ENCODE measurements at regions not wholly inside any gene's neighbourhood (a gene's known extent, or its start where the extent isn't known, plus 50 kb on each side); places are given as distances from the start of the nearest gene placed in this dataset.

DNA sequence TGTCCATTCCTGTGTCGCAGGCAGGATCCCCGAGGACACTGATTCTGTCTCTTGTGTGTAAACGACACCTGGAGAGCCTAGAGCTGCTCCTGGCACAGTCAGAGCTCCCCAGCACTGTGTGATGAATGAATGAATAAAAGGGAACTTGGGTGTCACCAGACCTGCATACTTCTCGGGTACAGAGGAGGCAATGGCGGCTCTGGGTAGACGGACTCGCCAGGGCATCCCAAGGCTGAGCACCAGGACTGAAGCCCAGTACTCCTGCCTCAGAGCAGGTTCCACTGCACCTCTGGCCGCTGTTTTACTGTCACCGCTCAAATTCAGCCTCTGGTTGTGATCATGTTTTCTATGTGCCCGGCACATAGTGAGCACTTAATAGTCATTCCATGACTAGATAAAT, 255.8 kb downstream of the GLRX3 start:
- Histone ChIP-seq H3K4me1 (ENCODE audit: low read depth, poor library complexity, severe bottlenecking) (no peaks in the 10 kb centered on the region), H2AFZ (ENCODE audit: low read depth) (no peak overlapping the region), H3K4me2 (no peak overlapping the region), H3K79me2 (ENCODE audit: insufficient read depth, low read depth) (no peaks in the 10 kb centered on the region), H4K20me1 (ENCODE audit: insufficient read depth) (no peaks in the 10 kb centered on the region), H3K4me3 (IDR thresholded peaks at IDR 0.05; ENCODE audit: insufficient read depth, low read depth, low read length) (no peak overlapping the region), H3K27ac (no peak overlapping the region), H3K27me3 (ENCODE audit: insufficient read depth, low read depth) (no peaks in the 10 kb centered on the region), H3K9ac (no peak overlapping the region), H3K36me3 (ENCODE audit: insufficient read depth) (no peaks in the 10 kb centered on the region)
- TF ChIP-seq CTCF (conservative IDR thresholded peaks at IDR 0.05; ENCODE audit: low read depth, low read length) = no peak

DNA sequence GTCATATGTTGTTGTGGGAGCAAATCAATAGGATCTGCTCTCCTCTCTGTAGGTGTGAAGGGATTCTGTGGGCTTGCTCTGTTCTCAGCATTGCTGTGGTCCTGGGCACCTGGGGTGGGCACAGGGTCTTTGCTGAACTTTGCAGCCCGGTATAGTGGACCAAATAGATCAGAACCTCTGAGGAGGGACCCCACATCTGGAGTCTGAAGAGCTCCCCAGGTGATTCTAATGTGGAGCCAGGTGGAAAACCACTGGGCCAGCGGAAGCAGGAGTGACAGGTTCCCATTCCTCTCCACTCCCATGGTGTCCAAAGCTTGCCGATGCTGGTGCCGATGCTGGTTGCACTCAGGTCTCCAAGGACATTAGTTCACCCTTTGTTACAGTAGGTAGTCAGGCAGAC, 257.2 kb downstream of the GLRX3 start:
- TF ChIP-seq CTCF (conservative IDR thresholded peaks at IDR 0.05; ENCODE audit: low read depth, low read length) = no peak

DNA sequence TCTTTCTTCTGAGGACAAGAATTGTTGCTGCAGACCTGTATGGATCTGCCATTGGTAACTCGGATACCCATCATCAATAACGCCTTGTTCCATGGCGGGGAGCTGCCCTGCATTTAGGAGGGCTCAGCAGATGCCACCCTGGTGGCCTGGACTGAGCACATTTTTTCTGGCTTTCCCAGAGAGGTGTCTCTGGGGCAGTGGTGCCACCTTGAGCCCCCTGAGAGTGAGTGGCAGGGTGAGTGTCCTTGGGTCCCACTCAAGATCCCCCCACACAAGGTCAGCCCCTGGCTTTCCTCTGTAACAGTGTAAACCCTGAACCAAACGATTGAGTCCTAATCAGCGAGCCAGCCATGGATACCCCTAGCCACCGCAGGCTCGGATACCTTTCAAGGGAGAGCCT, 258.6 kb downstream of the GLRX3 start:
- Histone ChIP-seq H4K20me1 (ENCODE audit: insufficient read depth) (no peaks in the 10 kb centered on the region), H3K79me2 (ENCODE audit: insufficient read depth, low read depth) (no peaks in the 10 kb centered on the region), H3K27ac (no peak overlapping the region), H3K27me3 (ENCODE audit: insufficient read depth, low read depth) (no peaks in the 10 kb centered on the region), H3K4me2 (no peak overlapping the region), H2AFZ (ENCODE audit: low read depth) (no peak overlapping the region), H3K4me3 (IDR thresholded peaks at IDR 0.05; ENCODE audit: insufficient read depth, low read depth, low read length) (no peak overlapping the region), H3K36me3 (ENCODE audit: insufficient read depth) (no peaks in the 10 kb centered on the region), H3K4me1 (ENCODE audit: low read depth, poor library complexity, severe bottlenecking) (no peaks in the 10 kb centered on the region), H3K9ac (no peak overlapping the region)
- TF ChIP-seq CTCF (conservative IDR thresholded peaks at IDR 0.05; ENCODE audit: low read depth, low read length) = no peak

More for the DNA sequence above, 257.2 kb downstream of the GLRX3 start:
- Histone ChIP-seq H4K20me1 (ENCODE audit: insufficient read depth) (no peaks in the 10 kb centered on the region), H3K79me2 (ENCODE audit: insufficient read depth, low read depth) (no peaks in the 10 kb centered on the region), H2AFZ (ENCODE audit: low read depth) (no peak overlapping the region), H3K4me3 (IDR thresholded peaks at IDR 0.05; ENCODE audit: insufficient read depth, low read depth, low read length) (no peak overlapping the region), H3K27me3 (ENCODE audit: insufficient read depth, low read depth) (no peaks in the 10 kb centered on the region), H3K9ac (no peak overlapping the region), H3K27ac (no peak overlapping the region), H3K36me3 (ENCODE audit: insufficient read depth) (no peaks in the 10 kb centered on the region), H3K4me2 (no peak overlapping the region), H3K4me1 (ENCODE audit: low read depth, poor library complexity, severe bottlenecking) (no peaks in the 10 kb centered on the region)

DNA sequence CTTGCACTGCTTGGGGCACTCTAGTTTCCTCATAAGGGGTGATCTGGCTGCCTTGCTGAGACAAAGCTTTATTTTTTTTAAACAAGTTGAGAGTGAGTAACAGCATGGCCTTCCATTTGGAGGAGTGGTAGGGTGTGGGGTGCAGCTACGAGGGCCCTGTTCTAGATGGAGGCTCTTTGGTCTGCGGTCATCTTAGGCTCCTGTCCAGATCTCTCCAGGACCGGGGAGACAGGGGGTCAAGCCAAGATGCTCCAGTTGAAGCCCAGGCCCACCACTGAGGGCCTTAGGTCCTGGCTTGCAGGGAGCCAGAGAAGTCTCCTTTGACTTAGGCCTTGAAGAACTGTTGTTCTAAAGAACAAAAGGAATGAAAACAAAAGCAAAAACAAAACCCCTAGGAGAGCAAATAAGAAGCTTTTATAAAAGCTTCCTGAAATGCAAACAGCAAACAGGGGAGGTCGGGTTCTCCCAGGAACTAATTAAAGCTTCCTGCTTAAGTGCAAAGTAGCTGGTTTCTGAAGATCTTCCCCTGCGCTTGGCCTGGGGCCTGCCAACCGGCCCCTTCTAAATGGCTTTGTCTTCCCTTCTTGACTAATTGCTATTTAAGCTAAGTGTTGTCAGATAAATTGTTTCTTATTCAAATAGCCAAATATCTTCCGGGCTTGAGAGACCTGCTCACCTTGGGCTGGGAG, 259.2 kb downstream of the GLRX3 start:
- no peak overlapping the region for H2AFZ ChIP-seq (ENCODE audit: low read depth)
- H4K20me1 ChIP-seq (ENCODE audit: insufficient read depth) = no peaks in the 10 kb centered on the region
- H3K4me1 ChIP-seq (ENCODE audit: low read depth, poor library complexity, severe bottlenecking) = no peaks in the 10 kb centered on the region
- H3K36me3 ChIP-seq (ENCODE audit: insufficient read depth) = no peaks in the 10 kb centered on the region
- no peak overlapping the region for H3K4me3 ChIP-seq (IDR thresholded peaks at IDR 0.05; ENCODE audit: insufficient read depth, low read depth, low read length)
- no peak overlapping the region for H3K27ac ChIP-seq
- no peak overlapping the region for H3K4me2 ChIP-seq
- no peak overlapping the region for H3K9ac ChIP-seq
- no peaks in the 10 kb centered on the region for H3K27me3 ChIP-seq (ENCODE audit: insufficient read depth, low read depth)
- no peak for TF ChIP-seq CTCF (conservative IDR thresholded peaks at IDR 0.05; ENCODE audit: low read depth, low read length)
- H3K79me2 ChIP-seq (ENCODE audit: insufficient read depth, low read depth) = no peaks in the 10 kb centered on the region

Data from KMS-11 (cell line).